ENCODE measurements at regions not wholly inside any gene's neighbourhood (a gene's known extent, or its start where the extent isn't known, plus 50 kb on each side); places are given as distances from the start of the nearest gene placed in this dataset.

GRCh38 chr14:56885825-56886224 lies 75.5 kb upstream of the OTX2 start:
- Histone ChIP-seq H3K36me3 (replicated peaks; ENCODE audit: low read depth, low read length) (no peaks in the 10 kb centered on the region), H3K79me2 (ENCODE audit: low read length) (no peaks in the 10 kb centered on the region), H3K9me3 (ENCODE audit: insufficient read depth, low read length) (no peaks in the 10 kb centered on the region), H3K27me3 (ENCODE audit: low read depth, low read length) (peaks cover 14% of the 10 kb centered on the region), H3K9ac (ENCODE audit: low read length) (no peak overlapping the region), H2AFZ (ENCODE audit: low read depth, low read length) (no peak overlapping the region), H3K4me2 (ENCODE audit: low read length) (no peak overlapping the region), H4K20me1 (ENCODE audit: insufficient read depth, low read length) (no peaks in the 10 kb centered on the region), H3K4me3 (ENCODE audit: low read length) (no peak overlapping the region), H3K4me1 (ENCODE audit: low read length) (no peaks in the 10 kb centered on the region), H3K27ac (ENCODE audit: low read length) (no peak overlapping the region)
- no peak for TF ChIP-seq EZH2phosphoT487 (IDR thresholded peaks at IDR 0.05; ENCODE audit: low read depth)
- TF ChIP-seq, protein P1, sequence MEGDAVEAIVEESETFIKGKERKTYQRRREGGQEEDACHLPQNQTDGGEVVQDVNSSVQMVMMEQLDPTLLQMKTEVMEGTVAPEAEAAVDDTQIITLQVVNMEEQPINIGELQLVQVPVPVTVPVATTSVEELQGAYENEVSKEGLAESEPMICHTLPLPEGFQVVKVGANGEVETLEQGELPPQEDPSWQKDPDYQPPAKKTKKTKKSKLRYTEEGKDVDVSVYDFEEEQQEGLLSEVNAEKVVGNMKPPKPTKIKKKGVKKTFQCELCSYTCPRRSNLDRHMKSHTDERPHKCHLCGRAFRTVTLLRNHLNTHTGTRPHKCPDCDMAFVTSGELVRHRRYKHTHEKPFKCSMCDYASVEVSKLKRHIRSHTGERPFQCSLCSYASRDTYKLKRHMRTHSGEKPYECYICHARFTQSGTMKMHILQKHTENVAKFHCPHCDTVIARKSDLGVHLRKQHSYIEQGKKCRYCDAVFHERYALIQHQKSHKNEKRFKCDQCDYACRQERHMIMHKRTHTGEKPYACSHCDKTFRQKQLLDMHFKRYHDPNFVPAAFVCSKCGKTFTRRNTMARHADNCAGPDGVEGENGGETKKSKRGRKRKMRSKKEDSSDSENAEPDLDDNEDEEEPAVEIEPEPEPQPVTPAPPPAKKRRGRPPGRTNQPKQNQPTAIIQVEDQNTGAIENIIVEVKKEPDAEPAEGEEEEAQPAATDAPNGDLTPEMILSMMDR (IDR thresholded peaks at IDR 0.05; ENCODE audit: low read depth, low read length): no peak

DNA sequence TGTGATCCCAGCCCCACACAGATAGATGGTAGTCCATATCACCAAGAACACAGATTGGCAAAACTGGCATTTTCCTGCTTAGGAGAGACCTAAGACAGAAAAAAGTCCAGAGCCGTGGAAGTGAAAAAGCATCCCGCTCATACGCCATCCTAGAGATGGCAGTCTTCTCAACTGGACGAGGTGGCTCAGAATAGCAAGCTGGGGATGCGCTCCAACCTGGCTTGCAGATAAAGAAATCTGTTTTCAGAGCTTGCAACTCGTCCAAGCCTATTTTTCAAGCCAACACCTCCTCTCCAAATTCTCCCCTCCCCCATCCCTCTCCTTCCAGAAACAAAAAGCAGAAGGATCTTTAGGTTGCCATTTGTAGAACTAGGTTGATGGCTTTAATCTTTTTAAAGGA lies 74.3 kb upstream of the OTX2 start:
- Histone ChIP-seq H3K9me3 (ENCODE audit: insufficient read depth, low read length) (no peaks in the 10 kb centered on the region), H3K4me1 (ENCODE audit: low read length) (no peaks in the 10 kb centered on the region), H3K27ac (ENCODE audit: low read length) (no peak overlapping the region), H3K79me2 (ENCODE audit: low read length) (no peaks in the 10 kb centered on the region), H3K27me3 (ENCODE audit: low read depth, low read length) (peaks cover 14% of the 10 kb centered on the region), H3K4me3 (ENCODE audit: low read length) (no peak overlapping the region), H3K9ac (ENCODE audit: low read length) (no peak overlapping the region), H3K4me2 (ENCODE audit: low read length) (no peak overlapping the region), H2AFZ (ENCODE audit: low read depth, low read length) (no peak overlapping the region), H4K20me1 (ENCODE audit: insufficient read depth, low read length) (no peaks in the 10 kb centered on the region), H3K36me3 (replicated peaks; ENCODE audit: low read depth, low read length) (no peaks in the 10 kb centered on the region)
- no peak for TF ChIP-seq EZH2phosphoT487 (IDR thresholded peaks at IDR 0.05; ENCODE audit: low read depth)
- TF ChIP-seq, protein P1 (IDR thresholded peaks at IDR 0.05; ENCODE audit: low read depth, low read length): no peak

DNA sequence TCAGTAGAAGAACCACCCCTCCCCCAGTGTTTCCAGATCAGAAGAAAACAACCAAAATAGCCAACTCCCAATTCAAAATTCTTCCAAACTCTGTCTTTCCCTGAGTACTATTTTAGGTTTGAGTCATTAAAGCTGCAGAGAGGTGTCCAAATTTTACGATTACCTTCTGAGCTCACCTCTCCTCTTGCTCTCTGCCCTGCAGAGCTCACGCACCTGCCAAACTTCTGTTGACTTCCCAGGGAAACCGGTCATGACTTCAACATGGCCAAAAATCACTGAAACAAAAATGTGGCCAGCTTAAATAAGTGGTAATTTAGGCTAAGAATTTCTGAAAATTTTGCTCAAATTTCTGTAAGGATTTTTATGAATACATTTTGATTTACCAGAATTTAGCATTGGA lies 70.9 kb upstream of the OTX2 start:
- TF ChIP-seq, protein P1 (IDR thresholded peaks at IDR 0.05; ENCODE audit: low read depth, low read length): no peak
- no peak for TF ChIP-seq EZH2phosphoT487 (IDR thresholded peaks at IDR 0.05; ENCODE audit: low read depth)
- no peak overlapping the region for H3K27ac ChIP-seq (ENCODE audit: low read length)

GRCh38 chr14:56878766-56879165 lies 68.5 kb upstream of the OTX2 start:
- Histone ChIP-seq H3K9ac (ENCODE audit: low read length) (no peak overlapping the region), H3K36me3 (replicated peaks; ENCODE audit: low read depth, low read length) (no peaks in the 10 kb centered on the region), H2AFZ (ENCODE audit: low read depth, low read length) (no peak overlapping the region), H3K4me3 (ENCODE audit: low read length) (no peak overlapping the region), H3K27me3 (ENCODE audit: low read depth, low read length) (peaks cover 11% of the 10 kb centered on the region; the same call in 1 of the 2 replicates), H3K4me1 (ENCODE audit: low read length) (no peaks in the 10 kb centered on the region), H4K20me1 (ENCODE audit: insufficient read depth, low read length) (no peaks in the 10 kb centered on the region), H3K9me3 (ENCODE audit: insufficient read depth, low read length) (no peaks in the 10 kb centered on the region), H3K79me2 (ENCODE audit: low read length) (no peaks in the 10 kb centered on the region), H3K4me2 (ENCODE audit: low read length) (no peak overlapping the region), H3K27ac (ENCODE audit: low read length) (no peak overlapping the region)
- TF ChIP-seq EZH2phosphoT487 (IDR thresholded peaks at IDR 0.05; ENCODE audit: low read depth): no peak
- TF ChIP-seq, protein P1 (IDR thresholded peaks at IDR 0.05; ENCODE audit: low read depth, low read length): no peak

More for the DNA sequence above, 70.9 kb upstream of the OTX2 start:
- H3K9me3 ChIP-seq (ENCODE audit: insufficient read depth, low read length): no peaks in the 10 kb centered on the region
- no peak overlapping the region for H3K9ac ChIP-seq (ENCODE audit: low read length)
- no peak overlapping the region for H2AFZ ChIP-seq (ENCODE audit: low read depth, low read length)
- H3K36me3 ChIP-seq (replicated peaks; ENCODE audit: low read depth, low read length): no peaks in the 10 kb centered on the region
- no peaks in the 10 kb centered on the region for H3K79me2 ChIP-seq (ENCODE audit: low read length)
- peaks cover 14% of the 10 kb centered on the region; the same call in 1 of the 2 replicates for H3K27me3 ChIP-seq (ENCODE audit: low read depth, low read length)
- no peak overlapping the region for H3K4me3 ChIP-seq (ENCODE audit: low read length)
- no peak overlapping the region for H3K4me2 ChIP-seq (ENCODE audit: low read length)
- no peaks in the 10 kb centered on the region for H4K20me1 ChIP-seq (ENCODE audit: insufficient read depth, low read length)
- H3K4me1 ChIP-seq (ENCODE audit: low read length): no peaks in the 10 kb centered on the region

Measured in OCI-LY3 (cell line).